Esophagus muscularis mucosa (tissue), 4 donors: ENCODE measurements at regions not wholly inside any gene's neighbourhood (a gene's known extent, or its start where the extent isn't known, plus 50 kb on each side); places are given as distances from the start of the nearest gene placed in this dataset.

ENCODE experiments used
- DNase-seq: peaks from one replicate; pipeline ENCODE4 v3.0.0-alpha.2; 2017; ENCODE audit errors: extremely low spot score
- H3K27ac ChIP-seq, 4 donors: fragments of 200-600 bp; sonication (generic); replicated peaks in 1 of 4; 1 replicate in 3 of 4; 2 replicates in 1 of 4; pipeline ENCODE4 v1.5.1; 2016 to 2019; ENCODE audit warnings: mild to moderate bottlenecking in 1 of 4
- H3K27me3 ChIP-seq, 4 donors: fragments of 200-600 bp; sonication (generic); one replicate each; pipeline versions ENCODE4 v1.5.1 to v1.6.0; 2016 to 2019
- H3K36me3 ChIP-seq, 4 donors: fragments of 200-600 bp; sonication (generic); one replicate each; pipeline ENCODE4 v1.5.1; 2016 to 2019
- H3K4me1 ChIP-seq, 4 donors: fragments of 200-600 bp; sonication (generic); one replicate each; pipeline ENCODE4 v1.5.1; 2016 to 2019
- H3K4me3 ChIP-seq, 4 donors: fragments of 200-600 bp; sonication (generic); 1 replicate in 2 of 4; 2 replicates in 2 of 4; pipeline ENCODE4 v1.5.1; 2016 to 2019; ENCODE audit warnings: mild to moderate bottlenecking in 4 of 4, moderate library complexity in 1 of 4
- H3K9me3 ChIP-seq, 4 donors: fragments of 200-600 bp; sonication (generic); 1 replicate in 3 of 4; 2 replicates in 1 of 4; pipeline ENCODE4 v1.5.1; 2016 to 2019
- EP300 ChIP-seq: sonication (generic); formaldehyde crosslinking; IDR thresholded peaks from one replicate; pipeline ENCODE4 v1.6.1; 2017; ENCODE audit warnings: antibody characterized with exemption
- POLR2A ChIP-seq: fragments of 450-650 bp; IDR thresholded peaks from one replicate; pipeline ENCODE4 v1.6.1; 2017; ENCODE audit warnings: antibody characterized with exemption, moderate library complexity, mild to moderate bottlenecking, low read depth
- POLR2AphosphoS5 ChIP-seq, 2 donors: sonication (generic); formaldehyde crosslinking; IDR thresholded peaks; one replicate each; pipeline ENCODE4 v1.6.1; 2017; ENCODE audit warnings: antibody characterized with exemption in 2 of 2
- WGBS: methylation state at CpG from one replicate; pipeline ENCODE4 v1.1.5; 2018; 5-methylcytosine and 5-hydroxymethylcytosine counted together
- intact Hi-C: fragments of 100-400 bp; cut with DNase I; formaldehyde crosslinking; loops from one replicate; pipeline ENCODE4 v1.15.1; 2023
- TF ChIP-seq, protein P1 (sequence below), 3 experiments: fragments of 200-600 bp in 2 of 3; fragments of 450-650 bp in 1 of 3; sonication (generic) in 2 of 3; IDR thresholded peaks; one replicate each; pipeline ENCODE4 v1.5.1; 2017 to 2019; ENCODE audit warnings: antibody characterized with exemption in 3 of 3, mild to moderate bottlenecking in 2 of 3, moderate library complexity in 1 of 3

GRCh38 chr16:26363581-26363980 is 671.8 kb downstream of the HS3ST4 start:
- H3K36me3 ChIP-seq = no peaks in the 10 kb centered on the region
- intact Hi-C loops = no loop called here
- no peak overlapping the region for H3K27ac ChIP-seq
- TF ChIP-seq EP300 (no peak), POLR2AphosphoS5 (IDR thresholded peaks at IDR 0.05) (no peak), POLR2A (no peak)
- TF ChIP-seq, protein P1, sequence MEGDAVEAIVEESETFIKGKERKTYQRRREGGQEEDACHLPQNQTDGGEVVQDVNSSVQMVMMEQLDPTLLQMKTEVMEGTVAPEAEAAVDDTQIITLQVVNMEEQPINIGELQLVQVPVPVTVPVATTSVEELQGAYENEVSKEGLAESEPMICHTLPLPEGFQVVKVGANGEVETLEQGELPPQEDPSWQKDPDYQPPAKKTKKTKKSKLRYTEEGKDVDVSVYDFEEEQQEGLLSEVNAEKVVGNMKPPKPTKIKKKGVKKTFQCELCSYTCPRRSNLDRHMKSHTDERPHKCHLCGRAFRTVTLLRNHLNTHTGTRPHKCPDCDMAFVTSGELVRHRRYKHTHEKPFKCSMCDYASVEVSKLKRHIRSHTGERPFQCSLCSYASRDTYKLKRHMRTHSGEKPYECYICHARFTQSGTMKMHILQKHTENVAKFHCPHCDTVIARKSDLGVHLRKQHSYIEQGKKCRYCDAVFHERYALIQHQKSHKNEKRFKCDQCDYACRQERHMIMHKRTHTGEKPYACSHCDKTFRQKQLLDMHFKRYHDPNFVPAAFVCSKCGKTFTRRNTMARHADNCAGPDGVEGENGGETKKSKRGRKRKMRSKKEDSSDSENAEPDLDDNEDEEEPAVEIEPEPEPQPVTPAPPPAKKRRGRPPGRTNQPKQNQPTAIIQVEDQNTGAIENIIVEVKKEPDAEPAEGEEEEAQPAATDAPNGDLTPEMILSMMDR (IDR thresholded peaks at IDR 0.05) = no peak
- no peaks in the 10 kb centered on the region for H3K4me1 ChIP-seq
- H3K4me3 ChIP-seq = no peak overlapping the region
- no peak for DNase-seq
- H3K9me3 ChIP-seq = no peaks in the 10 kb centered on the region
- peaks cover 0 to 17% (median 0%) of the 10 kb centered on the region in 4 donors for H3K27me3 ChIP-seq
- 66% methylated on average over 1 of the region's 1 CpG for WGBS

- 29% methylated on average over 8 of the region's 8 CpGs for WGBS
- Histone ChIP-seq H3K9me3 (no peaks in the 10 kb centered on the region), H3K4me1 (no peaks in the 10 kb centered on the region), H3K27ac (no peak overlapping the region), H3K4me3 (no peak overlapping the region), H3K36me3 (no peaks in the 10 kb centered on the region), H3K27me3 (peaks cover 0 to 17% (median 0%) of the 10 kb centered on the region in 4 donors)
- TF ChIP-seq EP300 = no peak
- TF ChIP-seq POLR2A = no peak
- no peak for DNase-seq
- intact Hi-C loops = no loop called here
Observed at GRCh38 chr16:26365161-26365940, 673.6 kb downstream of the HS3ST4 start.

DNA sequence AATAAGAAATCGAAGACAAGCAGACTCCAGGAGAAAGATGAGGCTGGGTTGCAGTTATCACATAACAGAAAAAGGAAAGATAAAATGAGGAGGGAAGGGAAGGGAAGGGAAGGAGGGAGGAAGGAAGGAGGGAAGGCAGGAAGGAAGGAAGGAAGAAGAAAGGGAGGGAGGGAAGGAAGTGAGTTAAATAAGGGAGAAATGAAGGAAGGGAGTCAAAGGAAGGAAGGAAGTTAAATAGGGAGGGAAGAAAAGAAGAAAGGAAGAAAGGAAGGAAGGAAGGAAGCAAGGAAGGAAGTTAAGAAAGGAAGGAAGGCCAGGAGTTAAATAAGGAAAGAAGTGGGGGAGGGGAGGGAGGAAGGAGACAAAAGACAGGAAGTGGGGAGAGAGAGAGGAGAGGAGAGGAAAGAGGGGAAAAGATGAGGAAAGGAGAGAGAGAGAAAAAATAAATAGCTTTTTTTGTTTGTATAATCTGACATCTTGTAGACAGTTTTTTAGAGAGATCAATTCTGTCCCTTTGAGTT is 679.6 kb downstream of the HS3ST4 start:
- Histone ChIP-seq H3K4me1 (no peaks in the 10 kb centered on the region), H3K36me3 (no peaks in the 10 kb centered on the region), H3K4me3 (no peak overlapping the region), H3K27ac (no peak overlapping the region), H3K9me3 (peaks cover 0 to 5% (median 0%) of the 10 kb centered on the region in 4 donors), H3K27me3 (no peaks in the 10 kb centered on the region)
- no peak for TF ChIP-seq POLR2A
- TF ChIP-seq POLR2AphosphoS5 (IDR thresholded peaks at IDR 0.05) = no peak
- TF ChIP-seq, protein P1 (IDR thresholded peaks at IDR 0.05) = no peak
- no peak for TF ChIP-seq EP300
- DNase-seq = no peak
- intact Hi-C loops = no loop called here
- 68% methylated on average over 1 of the region's 1 CpG for WGBS

DNA sequence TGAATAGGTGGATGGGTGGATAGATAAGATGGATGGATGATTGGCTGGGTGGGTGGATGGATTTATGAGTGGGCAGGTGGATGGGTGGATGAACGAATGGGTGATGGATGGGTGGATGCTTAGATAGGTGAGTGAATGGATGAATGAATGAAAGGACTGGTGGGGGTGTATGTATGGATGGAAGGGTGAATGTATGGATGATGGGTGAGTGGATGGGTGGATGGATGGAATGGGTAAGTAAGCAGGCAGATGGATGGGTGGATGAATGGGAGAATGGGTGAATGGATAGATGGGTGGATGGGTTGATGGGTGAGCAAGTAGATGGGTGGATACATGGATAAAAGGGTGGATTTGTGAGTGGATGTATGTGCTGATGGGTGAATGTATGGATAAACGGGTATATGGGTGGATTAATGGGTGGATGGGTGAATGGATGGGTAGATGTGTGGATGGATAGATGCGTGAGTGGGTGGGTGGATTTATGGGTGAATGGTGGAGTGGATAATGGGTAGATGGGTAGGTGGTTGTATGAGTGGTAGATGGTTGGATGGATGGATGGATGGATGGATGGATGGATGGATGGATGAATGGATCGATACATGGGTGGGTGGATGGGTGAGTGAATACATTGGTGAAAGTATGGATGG is 682.6 kb downstream of the HS3ST4 start:
- Histone ChIP-seq H3K27ac (no peak overlapping the region), H3K9me3 (peaks cover 0 to 5% (median 0%) of the 10 kb centered on the region in 4 donors), H3K4me3 (no peak overlapping the region), H3K36me3 (no peaks in the 10 kb centered on the region), H3K4me1 (no peaks in the 10 kb centered on the region), H3K27me3 (no peaks in the 10 kb centered on the region)
- intact Hi-C loops = no loop called here
- DNase-seq = no peak
- WGBS = 77% methylated on average over 4 of the region's 4 CpGs
- TF ChIP-seq, protein P1 (IDR thresholded peaks at IDR 0.05) = no peak
- TF ChIP-seq POLR2AphosphoS5 (IDR thresholded peaks at IDR 0.05) (no peak), EP300 (no peak), POLR2A (no peak)

DNA sequence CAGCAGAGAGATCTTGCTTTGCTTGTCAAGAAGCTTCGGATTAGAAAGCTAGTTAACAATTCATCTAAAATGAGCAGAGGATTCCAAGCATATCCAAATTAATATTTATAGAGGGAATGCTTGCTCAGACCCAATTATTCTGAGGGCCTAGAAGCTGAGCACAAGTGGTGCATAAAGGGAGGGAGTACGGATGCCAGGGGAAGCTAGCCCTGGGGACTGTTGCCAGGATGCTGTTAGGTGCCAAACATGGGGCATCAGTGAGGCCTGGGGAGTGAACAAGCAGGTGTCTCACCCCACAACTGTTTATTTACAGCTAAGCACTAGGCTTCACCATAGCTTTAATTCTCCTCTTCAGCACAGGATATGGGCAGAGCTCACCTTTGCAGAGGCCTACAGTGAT is 684.1 kb upstream of the C16orf82 start:
- 75% methylated on average over 2 of the region's 2 CpGs for WGBS
- Histone ChIP-seq H3K27ac (no peak overlapping the region), H3K9me3 (no peaks in the 10 kb centered on the region), H3K4me1 (no peaks in the 10 kb centered on the region), H3K4me3 (no peak overlapping the region), H3K36me3 (no peaks in the 10 kb centered on the region), H3K27me3 (no peaks in the 10 kb centered on the region)
- no peak for DNase-seq
- TF ChIP-seq, protein P1 (IDR thresholded peaks at IDR 0.05) = no peak
- TF ChIP-seq EP300 = no peak
- no peak for TF ChIP-seq POLR2A
- intact Hi-C loops = no loop called here
